OCI-LY7 (cell line): ENCODE measurements at regions not wholly inside any gene's neighbourhood (a gene's known extent, or its start where the extent isn't known, plus 50 kb on each side); places are given as distances from the start of the nearest gene placed in this dataset.

Experiments used
- CTCF ChIP-seq: fragments of 200-600 bp; sonication (generic); conservative IDR thresholded peaks from 2 replicates; pipeline ENCODE4 v1.5.1; 2014; ENCODE audit warnings: mild to moderate bottlenecking, antibody characterized with exemption, low read length, moderate library complexity, mixed read lengths
- EZH2phosphoT487 ChIP-seq: fragments of 200-600 bp; sonication (generic); IDR thresholded peaks from 2 replicates; pipeline ENCODE4 v1.6.1; 2018; ENCODE audit warnings: low read depth, borderline replicate concordance, mild to moderate bottlenecking, mixed run types, antibody characterized with exemption, low read length, moderate library complexity, mixed read lengths

- TF ChIP-seq EZH2phosphoT487 (no peak), CTCF (peak; percentile 45)
Measured at GRCh38 chr2:8430628-8431027, 251.2 kb upstream of the ID2 start.
